ENCODE measurements at regions not wholly inside any gene's neighbourhood (a gene's known extent, or its start where the extent isn't known, plus 50 kb on each side); places are given as distances from the start of the nearest gene placed in this dataset.
A peak's percentile ranks its signal among the peaks of the same experiment; 100 is the strongest.

- DNase-seq (ENCODE audit: extremely low spot score, insufficient read length, low read depth) (no peak), FAIRE-seq (no peak)
Observed at GRCh38 chr9:90948156-90948555, 146.5 kb downstream of the SYK start.

- DNase-seq (ENCODE audit: extremely low spot score, insufficient read length, low read depth), result no peak
- FAIRE-seq, result no peak
Observed at GRCh38 chr9:90950600-90950999, 149.0 kb downstream of the SYK start.

- DNase-seq (ENCODE audit: extremely low spot score, insufficient read length, low read depth), result no peak
- FAIRE-seq, result no peak
Observed at GRCh38 chr9:90953200-90953599, 151.6 kb downstream of the SYK start.

GRCh38 chr9:90953805-90954204 is 152.2 kb downstream of the SYK start:
- DNase-seq (ENCODE audit: extremely low spot score, insufficient read length, low read depth), result no peak
- no peak for FAIRE-seq

GRCh38 chr9:90956026-90956810 is 154.6 kb downstream of the SYK start:
- FAIRE-seq, result no peak

DNA sequence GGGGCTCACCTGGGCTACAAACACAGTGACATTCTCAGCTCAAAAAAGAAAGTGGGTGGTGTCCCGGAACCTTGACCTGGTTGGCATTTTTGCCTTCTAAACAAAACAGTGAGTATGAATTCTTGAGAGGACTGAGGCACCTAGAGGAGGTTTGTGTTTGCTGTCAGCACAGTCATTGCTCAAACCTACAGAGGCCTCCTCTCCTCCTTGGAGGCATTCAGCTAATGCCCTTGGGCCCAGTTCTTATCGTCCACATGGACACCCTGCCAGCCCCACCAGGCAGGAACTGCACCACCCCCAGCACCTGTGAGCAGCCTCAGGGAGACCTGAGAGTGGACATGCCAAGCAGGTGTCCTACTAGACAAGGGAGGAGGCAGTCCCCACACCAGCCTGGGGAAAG is 156.7 kb downstream of the SYK start:
- no peak for FAIRE-seq
- no peak for DNase-seq (ENCODE audit: extremely low spot score, insufficient read length, low read depth)

More at GRCh38 chr9:90956026-90956810, 154.6 kb downstream of the SYK start:
- DNase-seq (ENCODE audit: extremely low spot score, insufficient read length, low read depth), result no peak

- FAIRE-seq (no peak), DNase-seq (ENCODE audit: extremely low spot score, insufficient read length, low read depth) (no peak)
Observed at GRCh38 chr9:90960941-90961340, 159.3 kb downstream of the SYK start.

DNA sequence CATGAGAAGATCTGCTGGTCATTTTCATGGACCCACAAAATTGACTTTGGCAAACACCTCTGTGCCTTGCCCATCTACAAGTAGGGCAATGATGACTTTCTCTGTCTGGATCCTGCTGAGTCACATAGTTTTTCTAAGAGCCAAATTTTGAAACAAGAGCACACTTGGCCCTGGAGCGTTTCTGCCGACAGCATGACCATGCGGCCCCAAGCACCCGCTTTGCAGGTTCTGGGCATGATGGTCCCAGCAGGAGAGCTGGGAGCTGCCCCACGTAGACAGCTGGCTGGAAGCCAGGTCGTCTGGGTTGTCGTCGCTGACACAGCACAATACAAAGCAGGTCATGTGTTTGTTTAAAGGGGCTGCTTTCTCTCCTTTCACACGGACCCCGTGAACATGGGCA is 159.8 kb downstream of the SYK start:
- no peak for DNase-seq (ENCODE audit: extremely low spot score, insufficient read length, low read depth)
- no peak for FAIRE-seq

DNA sequence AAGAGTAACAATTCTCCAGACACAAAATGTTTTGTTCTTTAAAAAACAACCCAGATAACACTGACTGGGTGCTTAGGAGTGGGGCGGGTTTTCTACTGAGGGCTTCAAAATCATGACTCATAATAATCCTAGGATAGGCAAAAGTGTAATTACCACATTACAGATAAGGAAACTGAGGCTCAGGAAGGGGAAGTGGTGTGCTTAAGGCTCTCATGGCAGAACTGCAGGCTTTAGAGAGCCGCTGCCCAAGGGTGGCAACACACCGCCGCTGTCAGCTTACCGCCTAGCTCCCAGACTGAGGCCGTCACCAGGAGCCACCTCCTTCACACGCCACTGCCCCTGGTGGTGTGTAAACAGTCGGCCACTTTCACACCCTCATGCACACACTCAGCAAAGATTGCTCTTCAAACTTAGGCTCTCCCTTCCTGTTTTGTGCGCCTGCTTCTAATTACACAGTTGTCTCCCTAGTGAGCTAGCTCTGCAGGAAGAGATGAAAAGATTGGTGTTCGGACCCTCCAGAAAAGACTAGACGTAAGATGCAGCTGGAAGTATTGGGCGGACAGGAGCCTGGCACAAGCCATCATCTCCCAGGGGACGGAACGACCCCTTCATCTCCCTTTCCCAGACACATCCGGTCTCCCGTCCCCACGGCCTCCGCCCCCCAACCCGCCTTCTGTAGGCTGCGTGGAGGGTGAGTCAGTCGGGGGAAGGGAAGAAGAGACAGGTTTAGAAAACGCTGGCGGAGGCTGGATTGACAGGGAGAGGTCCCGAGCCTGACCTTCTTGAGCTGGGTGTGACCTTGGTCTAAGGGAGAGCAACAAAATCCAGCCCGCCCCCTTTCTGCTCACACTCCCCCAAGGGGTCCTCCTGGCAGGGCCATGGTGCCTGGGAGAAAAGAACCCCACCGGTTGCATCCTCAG is 162.7 kb downstream of the SYK start:
- peak; percentile 83 for FAIRE-seq

GRCh38 chr9:90965226-90966030 is 163.8 kb downstream of the SYK start:
- no peak for FAIRE-seq

More for the DNA sequence above, 162.7 kb downstream of the SYK start:
- no peak for DNase-seq (ENCODE audit: extremely low spot score, insufficient read length, low read depth)

GRCh38 chr9:90966031-90966290 is 164.3 kb downstream of the SYK start:
- FAIRE-seq, result no peak
- no peak for DNase-seq (ENCODE audit: extremely low spot score, insufficient read length, low read depth)

More at GRCh38 chr9:90965226-90966030, 163.8 kb downstream of the SYK start:
- DNase-seq (ENCODE audit: extremely low spot score, insufficient read length, low read depth), result no peak

- no peak for DNase-seq (ENCODE audit: extremely low spot score, insufficient read length, low read depth)
Observed at GRCh38 chr9:90966480-90967144, 165.0 kb downstream of the SYK start.

DNA sequence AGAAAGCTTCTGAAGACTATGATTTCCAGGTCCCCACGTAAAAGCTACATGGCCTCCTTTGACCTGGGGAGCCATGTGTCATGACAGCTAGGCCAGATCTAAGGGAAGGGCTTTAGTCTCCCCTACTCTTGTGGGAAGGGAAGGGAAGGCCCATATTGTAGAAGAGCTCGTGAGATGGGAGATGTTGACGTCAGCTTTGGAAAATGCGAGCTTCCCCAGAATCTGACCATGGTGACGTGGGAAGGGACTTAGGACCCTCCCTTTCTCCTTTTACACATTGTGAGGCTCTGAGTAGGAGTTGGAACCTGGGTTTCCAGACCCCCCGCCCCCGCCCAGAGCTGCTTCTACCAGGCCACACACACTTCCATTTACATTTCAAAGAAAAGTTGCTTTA is 165.5 kb downstream of the SYK start:
- DNase-seq (ENCODE audit: extremely low spot score, insufficient read length, low read depth) (no peak), FAIRE-seq (no peak)

More at GRCh38 chr9:90966480-90967144, 165.0 kb downstream of the SYK start:
- no peak for FAIRE-seq

- DNase-seq (ENCODE audit: extremely low spot score, insufficient read length, low read depth), result no peak
- FAIRE-seq, result no peak
Observed at GRCh38 chr9:90969021-90969675, 167.5 kb downstream of the SYK start.

GRCh38 chr9:90970608-90971007 is 169.0 kb downstream of the SYK start:
- FAIRE-seq (no peak), DNase-seq (ENCODE audit: extremely low spot score, insufficient read length, low read depth) (no peak)

DNA sequence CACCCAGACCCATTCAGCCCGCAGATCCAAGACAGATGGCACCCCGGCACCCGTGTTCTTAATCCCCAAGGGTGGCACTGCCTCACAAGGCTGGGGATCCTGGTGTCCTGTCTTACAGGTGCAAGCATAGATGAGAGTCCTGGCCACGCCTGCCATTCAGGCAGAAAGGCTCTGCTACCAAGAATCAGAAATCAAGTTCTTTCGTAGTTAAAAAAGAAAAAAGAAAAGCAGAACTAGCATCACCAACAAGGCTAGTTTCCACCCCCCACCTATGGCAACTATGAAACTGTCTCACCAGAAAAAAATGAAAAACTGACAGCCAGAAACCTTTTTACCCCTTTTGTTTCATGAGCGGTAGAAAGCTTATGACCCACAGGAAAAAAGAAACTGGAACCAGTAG is 170.4 kb downstream of the SYK start:
- FAIRE-seq (peak; percentile 31), DNase-seq (ENCODE audit: extremely low spot score, insufficient read length, low read depth) (no peak)

DNA sequence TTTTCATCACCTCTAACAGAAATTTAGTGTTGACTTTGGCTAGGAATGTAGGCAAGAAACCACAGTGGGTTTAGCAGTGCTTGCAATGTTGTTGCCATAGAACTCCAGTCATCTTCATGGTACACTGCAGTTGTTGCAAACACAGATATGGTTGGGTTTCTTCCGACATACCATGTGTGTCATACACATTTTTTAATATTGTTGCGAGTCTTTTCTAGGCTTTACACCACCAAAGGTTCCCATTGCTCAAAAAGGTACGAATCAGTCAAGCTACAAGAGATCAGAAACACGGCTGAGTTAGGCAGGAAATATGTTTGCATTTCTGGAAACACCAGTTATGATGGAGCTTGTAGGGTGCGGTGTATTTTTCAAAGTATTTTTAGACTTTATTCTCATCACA is 172.4 kb downstream of the SYK start:
- no peak for DNase-seq (ENCODE audit: extremely low spot score, insufficient read length, low read depth)
- peak; percentile 51 for FAIRE-seq

- DNase-seq (ENCODE audit: extremely low spot score, insufficient read length, low read depth), result no peak
- FAIRE-seq, result no peak
Observed at GRCh38 chr9:90974643-90975245, 173.1 kb downstream of the SYK start.

Data from GM18507 (cell line).